ENCODE measurements at regions not wholly inside any gene's neighbourhood (a gene's known extent, or its start where the extent isn't known, plus 50 kb on each side); places are given as distances from the start of the nearest gene placed in this dataset.

DNA sequence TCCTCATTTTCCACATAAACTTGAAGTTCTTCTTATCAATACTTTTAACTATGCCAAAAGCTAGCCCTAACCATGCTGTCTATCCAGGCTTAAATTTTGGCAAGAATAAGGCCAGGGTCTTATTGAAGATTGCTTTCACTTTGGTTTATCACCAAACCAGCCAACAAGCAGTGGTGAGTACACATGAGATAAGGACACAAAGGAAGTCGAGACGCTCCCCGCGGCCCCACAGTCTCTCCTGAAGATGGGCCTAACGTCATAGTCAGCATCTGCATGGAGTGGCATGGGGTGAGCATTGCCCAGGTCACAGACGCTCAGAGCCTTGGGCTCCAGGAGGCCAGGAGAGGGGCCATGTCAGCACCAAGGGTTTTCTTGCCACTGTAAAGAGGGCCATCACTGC, 80.3 kb downstream of the ATPSCKMT start (continued):
- TF ChIP-seq RNF2 (IDR thresholded peaks at IDR 0.05; ENCODE audit: borderline replicate concordance, low read depth, low read length, missing control alignments, poor library complexity, severe bottlenecking): no peak
- TF ChIP-seq EZH2 (IDR thresholded peaks at IDR 0.05; ENCODE audit: low read depth, low read length, severe bottlenecking): no peak
